Head of caudate nucleus (tissue), 42 donors: ENCODE measurements at regions not wholly inside any gene's neighbourhood (a gene's known extent, or its start where the extent isn't known, plus 50 kb on each side); places are given as distances from the start of the nearest gene placed in this dataset.

Source experiments
- DNase-seq, 42 donors: peaks; one replicate each; pipeline versions ENCODE4 v3.0.0 to v3.0.0-alpha.2; 2020 to 2021; ENCODE audit warnings: mixed read lengths in 7 of 42
- intact Hi-C: fragments of 100-400 bp; cut with DNase I; formaldehyde crosslinking; loops from one replicate; pipeline ENCODE4 v1.15.0; 2022

- intact Hi-C loops, result no loop called here
- DNase-seq, result no peak
Observed at GRCh38 chr10:71060476-71061426, 151.6 kb upstream of the UNC5B start.

- no peak for DNase-seq
- intact Hi-C loops, result no loop called here
Observed at GRCh38 chr10:71061472-71061871, 150.9 kb upstream of the UNC5B start.

GRCh38 chr10:71062156-71062555 is 150.2 kb upstream of the UNC5B start:
- intact Hi-C loops, result no loop called here
- DNase-seq, result no peak

GRCh38 chr10:71063401-71063800 is 149.0 kb upstream of the UNC5B start:
- no peak for DNase-seq
- intact Hi-C loops, result no loop called here

GRCh38 chr10:71064413-71065118 is 147.8 kb upstream of the UNC5B start:
- intact Hi-C loops, result no loop called here
- no peak for DNase-seq

- DNase-seq, result no peak
- intact Hi-C loops, result no loop called here
Observed at GRCh38 chr10:71065659-71066058, 146.7 kb upstream of the UNC5B start.

GRCh38 chr10:71066600-71066999 is 145.8 kb upstream of the UNC5B start:
- intact Hi-C loops, result no loop called here
- DNase-seq, result no peak

GRCh38 chr10:71067098-71067740 is 145.2 kb upstream of the UNC5B start:
- DNase-seq, result peak; percentile 16 to 87 (median 62)
- intact Hi-C loops, result no loop called here

- intact Hi-C loops, result no loop called here
- DNase-seq, result peak in 28 of 42 donors; percentile 13 to 79 (median 40)
Observed at GRCh38 chr10:71068861-71069271, 143.5 kb upstream of the UNC5B start.

- DNase-seq, result no peak
- intact Hi-C loops, result no loop called here
Observed at GRCh38 chr10:71069909-71070666, 142.3 kb upstream of the UNC5B start.

GRCh38 chr10:71070741-71071140 is 141.6 kb upstream of the UNC5B start:
- DNase-seq, result no peak
- intact Hi-C loops, result no loop called here

- DNase-seq, result no peak
- intact Hi-C loops, result no loop called here
Observed at GRCh38 chr10:71072131-71072822, 140.1 kb upstream of the UNC5B start.

GRCh38 chr10:71072823-71073210 is 139.6 kb upstream of the UNC5B start:
- intact Hi-C loops, result no loop called here
- DNase-seq, result no peak

GRCh38 chr10:71073451-71074175 is 138.8 kb upstream of the UNC5B start:
- no peak for DNase-seq
- intact Hi-C loops, result no loop called here

- DNase-seq, result peak in 1 of 42 donors; percentile 1
- intact Hi-C loops, result no loop called here
Observed at GRCh38 chr10:71074176-71074755, 138.1 kb upstream of the UNC5B start.

GRCh38 chr10:71075086-71075758 is 137.1 kb upstream of the UNC5B start:
- intact Hi-C loops, result no loop called here
- DNase-seq, result peak in 12 of 42 donors; percentile 5 to 39 (median 14)
